ENCODE measurements at regions not wholly inside any gene's neighbourhood (a gene's known extent, or its start where the extent isn't known, plus 50 kb on each side); places are given as distances from the start of the nearest gene placed in this dataset.

DNA sequence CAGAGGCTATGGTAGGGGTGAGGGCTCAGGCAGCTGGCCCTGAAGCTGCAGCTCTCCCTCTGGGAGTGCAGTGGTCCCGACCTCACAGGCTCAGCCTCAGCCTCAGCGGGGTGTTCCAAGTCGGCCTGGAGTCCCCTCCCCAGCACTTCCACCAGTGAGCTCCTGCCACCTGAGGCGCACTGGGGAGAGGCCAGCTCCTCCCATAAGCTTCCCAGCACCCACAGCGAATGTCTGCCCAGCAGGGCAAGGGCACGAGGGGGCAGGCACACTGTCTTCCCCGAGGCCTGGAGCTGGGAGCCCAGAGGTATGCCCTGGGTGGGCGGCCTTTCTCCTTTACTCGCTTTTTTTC, 53.2 kb upstream of the SLCO4A1 start:
- Histone ChIP-seq H3K4me1 (ENCODE audit: control insufficient read depth, insufficient read depth, low read length) (peaks cover 14% of the 10 kb centered on the region), H3K9ac (ENCODE audit: low read length) (no peak overlapping the region), H3K9me3 (ENCODE audit: control insufficient read depth, low read length) (no peaks in the 10 kb centered on the region), H3K4me3 (ENCODE audit: low read length) (no peak overlapping the region), H3K27me3 (ENCODE audit: control insufficient read depth, insufficient read depth, low read length) (peaks cover 26% of the 10 kb centered on the region), H3K36me3 (ENCODE audit: control insufficient read depth, insufficient read depth, low read length) (no peaks in the 10 kb centered on the region)

DNA sequence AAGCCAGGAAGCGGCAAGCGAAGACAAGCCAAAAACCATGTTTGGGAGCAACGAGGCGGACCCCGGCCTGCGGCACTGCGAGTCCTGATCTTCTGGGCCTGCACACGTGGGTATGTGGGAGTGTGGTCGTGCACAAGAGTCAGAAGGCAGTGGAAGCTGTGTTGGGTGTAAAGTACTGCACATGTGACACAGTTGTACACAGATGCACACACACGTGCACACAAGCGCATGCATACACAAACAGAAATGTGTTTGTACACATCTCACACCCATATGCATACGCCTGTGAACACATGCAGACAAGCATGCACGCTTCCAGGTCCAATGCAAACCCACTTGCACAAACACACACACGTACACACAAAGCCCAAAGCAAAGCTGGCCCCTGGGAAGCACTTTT, 52.6 kb upstream of the SLCO4A1 start:
- Histone ChIP-seq H3K27me3 (ENCODE audit: control insufficient read depth, insufficient read depth, low read length) (peaks cover 20% of the 10 kb centered on the region), H3K4me1 (ENCODE audit: control insufficient read depth, insufficient read depth, low read length) (peaks cover 14% of the 10 kb centered on the region), H3K36me3 (ENCODE audit: control insufficient read depth, insufficient read depth, low read length) (no peaks in the 10 kb centered on the region), H3K9me3 (ENCODE audit: control insufficient read depth, low read length) (no peaks in the 10 kb centered on the region), H3K9ac (ENCODE audit: low read length) (no peak overlapping the region), H3K4me3 (ENCODE audit: low read length) (no peak overlapping the region)

DNA sequence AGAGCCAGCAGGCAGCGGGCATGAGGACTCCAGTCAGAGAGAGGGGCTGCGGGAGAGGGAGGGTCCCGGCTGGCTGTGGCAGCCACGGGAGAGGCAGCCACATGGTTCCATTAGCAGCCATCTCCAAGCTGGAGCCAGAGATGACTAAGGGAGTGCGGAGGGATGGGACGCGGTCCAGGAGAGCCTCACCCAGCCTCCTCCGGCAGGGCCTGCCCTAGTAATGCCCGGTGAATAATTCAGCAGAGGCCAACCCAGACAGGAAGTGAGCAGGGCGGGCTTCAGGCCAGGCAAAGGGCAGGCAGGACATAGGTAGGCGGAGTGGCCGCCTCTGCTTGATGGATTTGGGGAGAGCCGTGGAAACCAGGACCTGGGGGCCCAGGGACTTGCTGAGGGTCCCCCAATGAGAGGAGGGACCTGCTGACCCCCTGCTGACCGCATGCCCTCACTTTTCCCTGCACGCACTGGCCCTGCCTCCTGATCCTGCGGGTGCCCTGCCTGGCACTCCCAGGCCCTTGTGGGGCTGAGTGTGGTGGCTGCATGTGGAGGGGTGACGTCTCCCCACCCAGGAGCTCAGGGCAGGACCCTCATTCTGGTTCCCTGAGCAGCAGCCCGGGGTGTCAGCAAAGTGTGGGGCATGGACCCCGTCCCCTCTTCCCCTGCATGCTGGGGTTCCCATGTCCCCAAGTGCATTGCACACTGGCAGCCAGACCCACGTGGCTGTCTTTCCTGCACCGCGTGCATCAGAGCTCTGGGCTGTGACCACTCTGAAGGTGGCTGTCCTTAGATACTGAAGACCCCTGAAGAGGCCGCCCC, 51.8 kb upstream of the SLCO4A1 start:
- Histone ChIP-seq H3K9ac (ENCODE audit: low read length) (no peak overlapping the region), H3K4me3 (ENCODE audit: low read length) (no peak overlapping the region), H3K27me3 (ENCODE audit: control insufficient read depth, insufficient read depth, low read length) (peaks cover 17% of the 10 kb centered on the region), H3K9me3 (ENCODE audit: control insufficient read depth, low read length) (no peaks in the 10 kb centered on the region), H3K4me1 (ENCODE audit: control insufficient read depth, insufficient read depth, low read length) (peaks cover 18% of the 10 kb centered on the region), H3K36me3 (ENCODE audit: control insufficient read depth, insufficient read depth, low read length) (no peaks in the 10 kb centered on the region)

- Histone ChIP-seq H3K4me1 (ENCODE audit: control insufficient read depth, insufficient read depth, low read length) (peaks cover 24% of the 10 kb centered on the region), H3K9ac (ENCODE audit: low read length) (no peak overlapping the region), H3K36me3 (ENCODE audit: control insufficient read depth, insufficient read depth, low read length) (no peaks in the 10 kb centered on the region), H3K9me3 (ENCODE audit: control insufficient read depth, low read length) (no peaks in the 10 kb centered on the region), H3K4me3 (ENCODE audit: low read length) (no peak overlapping the region), H3K27me3 (ENCODE audit: control insufficient read depth, insufficient read depth, low read length) (peaks cover 20% of the 10 kb centered on the region)
Observed at GRCh38 chr20:62591122-62591468, 51.2 kb upstream of the SLCO4A1 start.

- Histone ChIP-seq H3K9me3 (ENCODE audit: control insufficient read depth, low read length) (no peaks in the 10 kb centered on the region), H3K4me3 (ENCODE audit: low read length) (no peak overlapping the region), H3K27me3 (ENCODE audit: control insufficient read depth, insufficient read depth, low read length) (peaks cover 24% of the 10 kb centered on the region), H3K4me1 (ENCODE audit: control insufficient read depth, insufficient read depth, low read length) (peaks cover 29% of the 10 kb centered on the region), H3K9ac (ENCODE audit: low read length) (no peak overlapping the region), H3K36me3 (ENCODE audit: control insufficient read depth, insufficient read depth, low read length) (no peaks in the 10 kb centered on the region)
Observed at GRCh38 chr20:62591591-62591990, 50.7 kb upstream of the SLCO4A1 start.

Measured in mucosa of stomach (tissue), 1 donor.